WTC11 (cell line): ENCODE measurements at regions not wholly inside any gene's neighbourhood (a gene's known extent, or its start where the extent isn't known, plus 50 kb on each side); places are given as distances from the start of the nearest gene placed in this dataset.

Experiments used
- ATAC-seq: fragments of 200-7000 bp; cut with Tn5 transposase; 2 replicates; pipeline ENCODE4 v1.10.0; 2021; ENCODE audit warnings: mild to moderate bottlenecking, moderate library complexity
- CTCF ChIA-PET: fragments of 300-600 bp; sonication (Branson Sonifier 250); formaldehyde crosslinking; loops from one replicate; lab custom pipeline; 2021; ENCODE audit warnings: antibody characterized with exemption; lab: Charles Lee
- POLR2A ChIA-PET: fragments of 350-600 bp; sonication (Branson Sonifier 250); formaldehyde crosslinking; loops from one replicate; lab custom pipeline; 2021; ENCODE audit warnings: antibody characterized with exemption; lab: Charles Lee
- DNase-seq: peaks from one replicate; pipeline ENCODE4 v3.0.0; 2021; ENCODE audit warnings: low spot score
- H3K27ac Mint-ChIP-seq: 2 replicates; pipeline ENCODE4 v1.8.0; 2021; ENCODE audit warnings: mixed read lengths
- H3K27me3 Mint-ChIP-seq: 2 replicates; pipeline ENCODE4 v1.8.0; 2021; ENCODE audit warnings: low read depth, mild to moderate bottlenecking, moderate library complexity, mixed read lengths
- H3K36me3 Mint-ChIP-seq: 2 replicates; pipeline ENCODE4 v1.8.0; 2021; ENCODE audit warnings: mixed read lengths
- H3K4me1 Mint-ChIP-seq: 2 replicates; pipeline ENCODE4 v1.8.0; 2022; ENCODE audit warnings: mixed read lengths
- H3K4me3 Mint-ChIP-seq: 2 replicates; pipeline ENCODE4 v1.8.0; 2021; ENCODE audit warnings: mild to moderate bottlenecking, moderate library complexity, mixed read lengths
- H3K9me3 Mint-ChIP-seq: 2 replicates; pipeline ENCODE4 v1.8.0; 2021; ENCODE audit warnings: mixed read lengths
- ARID4B ChIP-seq: sonication (generic); formaldehyde crosslinking; IDR thresholded peaks from 2 replicates; pipeline ENCODE4 v1.8.0; 2023; ENCODE audit warnings: missing genetic modification reagents, mild to moderate bottlenecking, borderline replicate concordance
- ATF1 ChIP-seq: sonication (generic); formaldehyde crosslinking; IDR thresholded peaks from 2 replicates; pipeline ENCODE4 v1.8.1; 2023; ENCODE audit warnings: mild to moderate bottlenecking, moderate library complexity, missing genetic modification reagents
- CTCF ChIP-seq: fragments of 200-600 bp; IDR thresholded peaks from 2 replicates; pipeline ENCODE4 v1.8.0; 2022; ENCODE audit warnings: antibody characterized with exemption
- ERG ChIP-seq: fragments of 250-450 bp; sonication (Bioruptor Pico); IDR thresholded peaks from 2 replicates; pipeline ENCODE4 v1.8.0; 2021; ENCODE audit warnings: mild to moderate bottlenecking
- MAX ChIP-seq: sonication (generic); formaldehyde crosslinking; IDR thresholded peaks from 2 replicates; pipeline ENCODE4 v1.8.0; 2022; ENCODE audit warnings: mild to moderate bottlenecking, missing genetic modification reagents
- NFYB ChIP-seq: sonication (generic); formaldehyde crosslinking; conservative IDR thresholded peaks from 2 replicates; pipeline ENCODE4 v1.8.0; 2022; ENCODE audit warnings: low read depth, missing genetic modification reagents
- SMAD3 ChIP-seq: sonication (generic); formaldehyde crosslinking; IDR thresholded peaks from 2 replicates; pipeline ENCODE4 v1.8.0; 2022; ENCODE audit warnings: missing genetic modification reagents, mild to moderate bottlenecking, borderline replicate concordance
- USF1 ChIP-seq: sonication (generic); formaldehyde crosslinking; IDR thresholded peaks from 2 replicates; pipeline ENCODE4 v1.8.0; 2022; ENCODE audit warnings: mild to moderate bottlenecking, missing genetic modification reagents
- ZNF532 ChIP-seq: fragments of 250-450 bp; sonication (Bioruptor Pico); IDR thresholded peaks from 2 replicates; pipeline ENCODE4 v1.9.0; 2021; ENCODE audit warnings: mild to moderate bottlenecking, borderline replicate concordance

- TF ChIP-seq ERG (CRISPR knock-in tag) (no peak), USF1 (CRISPR knock-in tag) (no peak), ZNF532 (CRISPR knock-in tag) (no peak), CTCF (no peak), ATF1 (CRISPR knock-in tag) (no peak), ARID4B (no peak), SMAD3 (CRISPR knock-in tag) (no peak)
Observed at GRCh38 chr1:201717286-201717685, 111.7 kb upstream of the IPO9 start (continued).

- H3K4me1 Mint-ChIP-seq, result peaks cover 29% of the 10 kb centered on the region
- TF ChIP-seq NFYB (CRISPR knock-in tag), result 0 out of 2 replicates have a peak, but pooled peaks have one; percentile 47
- no peak for TF ChIP-seq MAX (CRISPR knock-in tag)
- CTCF ChIA-PET, result interaction anchor here (0.8 to 5.0 kb wide), 6 partner anchors 10 to 188 kb away, joined by 4 to 45 read pairs (median 13); no protein-coding TSS in a partner anchor
- no peak overlapping the region for H3K4me3 Mint-ChIP-seq
- DNase-seq, result no peak
- POLR2A ChIA-PET, result interaction anchor here (0.8 kb wide), 1 partner anchor 156 kb away, joined by 3 read pairs; no protein-coding TSS in a partner anchor
- peak; percentile 42; the same call in 1 of the 2 replicates for ATAC-seq
- 0 out of 2 replicates have a peak overlapping the region, but pooled peaks have one; percentile 3 for H3K27ac Mint-ChIP-seq
- H3K9me3 Mint-ChIP-seq, result no peaks in the 10 kb centered on the region
- peaks cover 8% of the 10 kb centered on the region for H3K36me3 Mint-ChIP-seq
- H3K27me3 Mint-ChIP-seq, result no peaks in the 10 kb centered on the region
Observed at GRCh38 chr1:201718346-201719202, 110.4 kb upstream of the IPO9 start.
